H1 (cell line): ENCODE measurements at regions not wholly inside any gene's neighbourhood (a gene's known extent, or its start where the extent isn't known, plus 50 kb on each side); places are given as distances from the start of the nearest gene placed in this dataset.

ENCODE experiments used
- BRCA1 ChIP-seq: IDR thresholded peaks from 2 replicates; pipeline ENCODE4 v1.6.1; 2012; ENCODE audit warnings: low read depth, low read length, improper control_type of control experiment
- EP300 ChIP-seq, 2 experiments: IDR thresholded peaks; 1 replicate in 1 of 2; 2 replicates in 1 of 2; pipeline ENCODE4 v1.6.1; 2011 to 2012; ENCODE audit warnings: low read depth in 2 of 2, low read length in 2 of 2, mild to moderate bottlenecking in 2 of 2, borderline replicate concordance in 1 of 2, inconsistent platforms in 1 of 2, moderate library complexity in 1 of 2
- MAFK ChIP-seq: IDR thresholded peaks from 2 replicates; pipeline ENCODE4 v1.6.1; 2012; ENCODE audit warnings: low read depth, mild to moderate bottlenecking, improper control_type of control experiment, low read length
- POLR2A ChIP-seq, 2 experiments: IDR thresholded peaks; 1 replicate in 1 of 2; 2 replicates in 1 of 2; pipeline ENCODE4 v1.6.1; 2011; ENCODE audit warnings: low read depth in 2 of 2, low read length in 2 of 2, mild to moderate bottlenecking in 2 of 2; ENCODE audit errors: control extremely low read depth in 1 of 2
- YY1 ChIP-seq: IDR thresholded peaks from 2 replicates; pipeline ENCODE4 v1.6.1; 2011; ENCODE audit warnings: low read depth, mild to moderate bottlenecking, low read length
- TF ChIP-seq, protein P1 (sequence below): IDR thresholded peaks from 2 replicates; pipeline ENCODE4 v1.6.1; 2012; ENCODE audit warnings: inconsistent platforms
- TF ChIP-seq, protein P2 (sequence below), 3 experiments: IDR thresholded peaks; 1 replicate in 2 of 3; 2 replicates in 1 of 3; pipeline versions ENCODE4 v1.5.1 to v1.6.1; 2011; ENCODE audit warnings: low read length in 3 of 3, mild to moderate bottlenecking in 3 of 3, inconsistent platforms in 2 of 3, low read depth in 1 of 3, moderate library complexity in 1 of 3; ENCODE audit not compliant: insufficient read depth in 1 of 3; ENCODE audit errors: control extremely low read depth in 1 of 3

DNA sequence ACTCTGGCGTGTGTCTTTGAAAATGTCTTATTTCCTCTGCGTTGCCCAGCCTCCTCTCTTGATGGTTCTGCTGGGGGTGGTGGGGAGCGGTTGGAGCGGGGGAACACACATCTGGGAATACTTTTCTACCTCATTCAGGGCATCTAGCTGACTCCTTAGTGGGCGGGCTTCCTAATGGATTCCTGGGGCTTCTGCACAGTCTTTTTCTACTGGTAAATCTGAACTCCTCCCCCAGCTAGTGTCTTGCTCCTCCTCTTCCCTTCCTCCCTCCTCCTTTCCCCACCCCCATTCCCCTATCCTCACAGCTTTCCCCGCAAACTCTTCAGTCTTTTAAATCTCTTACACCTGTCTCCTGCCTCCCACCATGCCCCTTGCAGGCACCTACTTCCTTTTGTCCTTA is 74.4 kb downstream of the PRL start:
- TF ChIP-seq, protein P1, sequence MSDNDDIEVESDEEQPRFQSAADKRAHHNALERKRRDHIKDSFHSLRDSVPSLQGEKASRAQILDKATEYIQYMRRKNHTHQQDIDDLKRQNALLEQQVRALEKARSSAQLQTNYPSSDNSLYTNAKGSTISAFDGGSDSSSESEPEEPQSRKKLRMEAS, result no peak
- TF ChIP-seq MAFK, result no peak
- peak in 1 of 2 experiments; percentile 33; a peak in 1 of 3 replicates for TF ChIP-seq EP300 (IDR thresholded peaks at IDR 0.05; ENCODE audit: borderline replicate concordance in 1 of 2, low read depth in 2 of 2, low read length in 2 of 2)
- peak; percentile 37 to 73 for TF ChIP-seq POLR2A (IDR thresholded peaks at IDR 0.05; ENCODE audit: control extremely low read depth in 1 of 2, low read depth in 2 of 2, low read length in 2 of 2)
- no peak for TF ChIP-seq BRCA1
- TF ChIP-seq, protein P2, sequence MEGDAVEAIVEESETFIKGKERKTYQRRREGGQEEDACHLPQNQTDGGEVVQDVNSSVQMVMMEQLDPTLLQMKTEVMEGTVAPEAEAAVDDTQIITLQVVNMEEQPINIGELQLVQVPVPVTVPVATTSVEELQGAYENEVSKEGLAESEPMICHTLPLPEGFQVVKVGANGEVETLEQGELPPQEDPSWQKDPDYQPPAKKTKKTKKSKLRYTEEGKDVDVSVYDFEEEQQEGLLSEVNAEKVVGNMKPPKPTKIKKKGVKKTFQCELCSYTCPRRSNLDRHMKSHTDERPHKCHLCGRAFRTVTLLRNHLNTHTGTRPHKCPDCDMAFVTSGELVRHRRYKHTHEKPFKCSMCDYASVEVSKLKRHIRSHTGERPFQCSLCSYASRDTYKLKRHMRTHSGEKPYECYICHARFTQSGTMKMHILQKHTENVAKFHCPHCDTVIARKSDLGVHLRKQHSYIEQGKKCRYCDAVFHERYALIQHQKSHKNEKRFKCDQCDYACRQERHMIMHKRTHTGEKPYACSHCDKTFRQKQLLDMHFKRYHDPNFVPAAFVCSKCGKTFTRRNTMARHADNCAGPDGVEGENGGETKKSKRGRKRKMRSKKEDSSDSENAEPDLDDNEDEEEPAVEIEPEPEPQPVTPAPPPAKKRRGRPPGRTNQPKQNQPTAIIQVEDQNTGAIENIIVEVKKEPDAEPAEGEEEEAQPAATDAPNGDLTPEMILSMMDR (IDR thresholded peaks at IDR 0.05; ENCODE audit: control extremely low read depth in 1 of 3, insufficient read depth in 1 of 3, low read depth in 1 of 3, low read length in 3 of 3), result no peak
- no peak for TF ChIP-seq YY1
